PC-3 (cell line): ENCODE measurements at regions not wholly inside any gene's neighbourhood (a gene's known extent, or its start where the extent isn't known, plus 50 kb on each side); places are given as distances from the start of the nearest gene placed in this dataset.
"Not testable (repeated sequence)": the region's sequence is repeated elsewhere in the genome, so short reads cannot be mapped to it uniquely, and the experiment has no call there.

ENCODE experiments used
- CTCF ChIP-seq: fragments of 300-600 bp; sonication (generic); conservative IDR thresholded peaks from 2 replicates; pipeline ENCODE4 v1.5.1; 2017; ENCODE audit warnings: antibody characterized with exemption, low read depth, mild to moderate bottlenecking, low read length
- EZH2 ChIP-seq: fragments of 300-600 bp; sonication (generic); IDR thresholded peaks from one replicate; pipeline ENCODE4 v1.6.1; 2017; ENCODE audit warnings: antibody characterized with exemption, mild to moderate bottlenecking, low read length; ENCODE audit not compliant: unreplicated experiment
- EZH2phosphoT487 ChIP-seq: fragments of 300-600 bp; sonication (generic); IDR thresholded peaks from 2 replicates; pipeline ENCODE4 v1.6.1; 2018; ENCODE audit warnings: mild to moderate bottlenecking, antibody characterized with exemption, low read length, borderline replicate concordance

GRCh38 chr13:28570356-28570755 lies 75.4 kb upstream of the FLT1 start:
- TF ChIP-seq CTCF, EZH2, EZH2phosphoT487: not testable (repeated sequence)
